Cerebellar cortex (tissue), 1 donor: ENCODE measurements at regions not wholly inside any gene's neighbourhood (a gene's known extent, or its start where the extent isn't known, plus 50 kb on each side); places are given as distances from the start of the nearest gene placed in this dataset.
A peak's percentile ranks its signal among the peaks of the same experiment; 100 is the strongest.

Source experiments
- DNase-seq: peaks from one replicate; pipeline ENCODE4 v3.0.0-alpha.2; 2015; ENCODE audit warnings: low spot score

DNA sequence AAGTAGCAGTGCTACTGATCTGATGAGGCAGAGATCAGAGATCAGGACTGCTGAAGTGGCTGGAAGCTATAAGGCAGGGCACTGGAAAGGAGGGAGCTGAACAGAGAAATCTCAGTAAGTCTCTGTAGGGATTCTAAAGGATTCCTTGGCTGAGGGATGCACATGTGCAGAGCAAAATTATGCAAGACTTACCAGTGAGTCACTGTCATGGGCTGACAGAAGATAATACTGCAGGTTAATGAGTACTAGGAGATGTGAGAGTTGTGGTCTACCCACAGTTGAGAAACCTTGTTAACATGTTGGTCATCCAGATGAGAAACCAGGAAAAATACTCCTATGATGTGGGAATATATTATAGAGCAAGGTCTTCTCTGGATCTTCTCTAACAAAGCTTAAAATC is 378.1 kb downstream of the HAPSTR1 start:
- no peak for DNase-seq

DNA sequence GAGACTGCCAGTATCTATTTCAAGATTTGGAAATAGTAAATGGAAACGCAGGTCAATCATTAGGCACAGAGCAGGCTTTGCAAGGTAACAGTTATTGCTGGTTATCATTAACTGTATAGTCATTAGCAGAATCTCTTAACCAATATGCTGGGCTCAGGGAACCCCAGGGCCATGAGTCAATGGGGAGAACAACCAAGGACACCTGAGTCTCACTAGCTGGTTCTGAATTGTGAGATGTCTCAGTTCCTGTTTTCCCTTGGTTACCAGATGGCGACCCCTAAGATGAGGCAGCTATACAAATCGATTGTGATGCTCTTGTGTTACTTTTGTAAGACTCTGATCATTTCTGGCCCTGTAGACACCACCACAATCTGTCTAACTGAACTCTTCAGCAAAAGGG is 385.3 kb downstream of the HAPSTR1 start:
- no peak for DNase-seq

DNA sequence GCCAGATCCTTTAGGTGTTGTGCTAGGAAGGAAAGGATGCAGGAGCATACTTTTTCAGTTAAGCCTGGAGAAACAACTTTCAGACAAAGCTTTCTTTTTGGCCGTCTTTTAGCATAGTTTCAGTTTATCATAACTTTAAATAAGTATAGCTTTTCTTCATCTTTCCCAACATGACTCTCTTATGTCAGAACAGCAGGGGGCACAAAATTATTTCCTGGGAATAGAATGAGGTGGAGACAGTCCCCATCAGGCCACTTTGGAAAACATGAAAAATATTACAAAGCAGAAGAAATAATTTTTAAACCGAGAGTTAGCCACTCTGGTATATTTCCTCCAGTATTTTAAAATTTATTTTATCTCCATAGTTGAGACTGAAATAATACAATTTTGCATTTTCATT is 387.6 kb downstream of the HAPSTR1 start:
- no peak for DNase-seq

DNA sequence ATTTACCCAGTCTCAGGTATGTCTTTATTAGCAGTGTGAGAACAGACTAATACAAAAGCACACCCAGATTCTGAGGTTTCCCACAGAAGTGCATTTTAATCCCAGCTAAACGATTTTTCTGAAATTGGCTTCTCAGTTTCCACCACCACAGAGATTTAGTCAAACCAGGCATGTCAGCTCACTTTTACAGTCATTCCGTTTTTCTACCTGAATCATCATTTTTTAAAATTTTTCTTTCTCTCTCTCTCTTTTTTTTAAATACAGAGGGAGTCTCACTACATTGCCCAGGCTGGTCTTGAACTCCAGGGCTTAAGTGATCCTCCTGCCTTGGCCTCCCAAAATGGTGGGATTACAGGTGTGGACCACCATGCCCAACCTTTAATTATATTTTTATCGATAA is 389.1 kb downstream of the HAPSTR1 start:
- no peak for DNase-seq

DNA sequence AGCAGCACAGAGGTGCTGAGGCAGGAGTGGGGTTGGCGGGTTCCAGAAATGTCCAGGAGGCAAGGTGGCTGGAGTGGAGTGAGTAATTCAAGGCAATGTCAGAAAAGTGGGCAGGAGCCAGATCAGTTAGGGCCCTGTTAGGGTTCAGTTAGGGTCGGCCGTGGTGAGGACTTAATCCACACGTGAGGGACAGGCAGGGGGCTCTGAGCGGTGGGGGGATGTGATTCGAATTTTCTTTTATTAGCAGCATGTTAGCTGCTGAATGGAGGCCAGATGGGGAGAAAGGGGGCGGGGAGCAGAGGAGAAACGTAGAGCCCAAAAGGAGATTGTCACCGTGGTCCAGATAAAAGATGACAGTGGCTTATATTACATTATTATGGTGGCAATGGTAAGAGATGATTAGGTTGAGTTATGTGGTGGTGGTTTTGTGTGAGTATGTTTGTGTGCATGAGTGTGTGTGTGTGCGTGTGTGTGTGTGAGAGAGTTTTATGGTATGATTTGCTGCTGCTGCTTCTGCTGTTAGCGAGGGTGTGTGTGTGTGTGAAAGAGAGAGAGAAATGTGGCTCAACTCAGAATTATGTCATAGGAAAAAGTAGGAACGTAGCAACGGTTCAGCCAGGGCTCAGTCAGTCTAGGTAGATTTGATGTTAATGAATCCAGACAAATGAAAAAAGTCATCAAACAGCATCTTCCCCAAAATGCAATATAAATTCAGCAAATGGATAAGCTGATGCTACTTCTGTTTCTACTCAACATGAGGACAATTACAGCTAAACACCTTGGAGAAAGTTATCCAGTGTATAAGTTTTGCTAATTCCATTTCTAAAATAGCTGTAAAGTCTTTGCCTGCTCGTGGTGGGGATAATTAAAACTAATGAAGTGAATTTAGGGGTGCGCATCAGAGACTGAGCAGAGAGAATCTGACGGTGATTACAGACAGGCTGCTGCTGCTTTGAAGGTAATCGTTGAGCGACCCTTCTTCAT is 390.6 kb downstream of the HAPSTR1 start:
- no peak for DNase-seq

DNA sequence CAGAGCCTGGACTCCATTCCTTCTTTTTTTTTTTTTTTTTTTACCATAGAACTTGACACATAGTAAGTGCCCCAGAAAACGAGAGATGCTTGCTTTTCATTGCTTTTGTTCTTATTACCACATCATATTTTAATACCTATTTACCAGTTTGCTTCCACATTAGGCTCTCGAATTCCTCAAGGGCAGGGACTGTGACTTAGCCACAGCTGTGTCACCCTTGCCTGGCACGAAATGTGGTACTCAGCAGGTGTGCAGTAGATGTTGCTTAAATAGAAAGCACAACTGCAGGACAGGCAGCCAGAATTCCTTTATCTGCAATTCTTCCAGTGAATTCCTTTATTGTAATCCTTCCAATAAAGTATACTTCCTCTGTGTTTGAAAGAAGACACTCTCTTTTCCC is 393.0 kb downstream of the HAPSTR1 start:
- DNase-seq = no peak

DNA sequence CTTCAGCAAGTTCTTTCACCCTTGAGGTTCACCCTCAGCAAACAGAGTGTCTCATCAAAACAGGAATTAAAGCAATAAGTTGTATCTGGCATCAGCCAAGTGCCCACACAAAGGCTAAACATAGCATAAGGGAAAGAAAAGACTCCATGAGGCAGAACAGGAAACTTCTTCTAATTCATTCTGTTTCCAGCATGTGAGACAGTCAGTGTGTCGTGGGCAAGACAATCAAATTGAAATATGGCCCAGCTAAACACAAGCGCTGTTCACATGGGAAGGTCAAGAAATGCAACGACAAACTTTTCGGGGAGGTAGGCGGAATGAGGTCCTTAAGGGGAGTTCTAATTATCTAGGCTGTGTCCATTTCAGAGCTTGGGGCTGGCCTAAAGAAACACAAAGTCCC is 393.4 kb downstream of the HAPSTR1 start:
- DNase-seq = no peak

DNA sequence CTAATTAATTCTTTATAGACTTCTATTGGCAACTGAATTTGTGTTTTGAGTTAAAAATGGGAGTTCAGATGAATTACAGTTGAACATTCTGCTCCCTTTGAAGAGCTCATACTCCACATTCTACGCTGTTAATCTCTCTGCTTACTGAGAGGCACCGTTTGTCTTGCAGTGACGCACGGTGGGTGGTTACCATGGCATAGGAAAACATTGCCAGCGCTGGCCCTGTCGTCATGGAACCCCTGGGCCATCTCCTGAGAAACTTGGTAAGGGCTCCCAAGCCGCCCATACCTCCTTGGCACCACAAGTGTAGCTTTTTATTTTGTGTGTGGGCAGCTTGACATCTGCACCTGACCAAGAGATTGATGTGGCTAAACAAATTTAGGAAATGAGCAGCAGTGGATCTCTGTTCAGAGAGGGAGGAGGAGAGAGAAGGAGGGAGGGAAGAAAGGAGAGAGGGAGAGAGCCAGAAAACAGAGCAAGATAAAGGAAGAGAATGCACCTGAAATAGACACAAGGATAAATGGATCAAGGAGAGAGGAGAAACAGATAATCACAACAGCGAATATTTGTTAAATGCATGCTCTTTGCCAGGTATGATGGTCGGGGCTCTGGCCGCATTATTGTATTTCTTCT is 398.5 kb downstream of the HAPSTR1 start:
- DNase-seq = no peak

DNA sequence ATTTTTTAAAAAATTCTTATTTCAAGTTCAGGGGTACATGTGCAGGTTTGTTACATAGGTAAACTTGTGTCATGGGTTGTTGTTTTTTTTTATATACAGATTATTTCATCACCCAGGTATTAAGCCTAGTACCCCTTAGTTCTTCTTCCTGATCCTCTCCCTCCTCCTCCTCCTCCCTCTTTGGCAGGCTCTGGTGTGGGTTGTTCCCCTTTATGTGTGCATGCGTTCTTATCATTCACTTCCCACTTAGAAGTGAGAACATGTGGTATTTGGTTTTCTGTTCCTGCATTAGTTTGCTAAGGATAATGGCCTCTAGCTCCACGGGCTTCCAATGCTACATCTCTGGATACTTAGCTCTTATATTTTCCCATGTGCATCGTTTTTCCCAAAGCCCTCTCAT is 404.4 kb downstream of the HAPSTR1 start:
- no peak for DNase-seq

DNA sequence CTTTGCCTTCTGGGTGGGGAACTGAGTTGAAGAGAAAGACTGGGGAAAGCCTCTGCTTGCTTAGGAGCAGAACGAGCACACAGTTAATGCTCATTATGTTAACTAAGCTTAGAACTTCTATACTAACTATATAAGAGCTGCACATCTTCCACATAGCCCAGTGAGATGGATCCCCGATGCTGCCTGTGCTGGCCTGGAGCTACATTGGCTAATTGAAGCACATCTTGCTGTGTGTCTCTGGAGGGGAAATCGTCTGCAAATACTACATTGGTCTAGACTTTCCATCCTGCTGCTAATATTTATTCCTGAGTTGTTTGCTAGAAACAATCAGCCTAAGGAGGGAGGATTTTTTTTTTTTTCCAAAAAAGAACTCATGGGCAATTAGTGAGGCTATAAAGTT is 406.3 kb downstream of the HAPSTR1 start:
- no peak for DNase-seq

DNA sequence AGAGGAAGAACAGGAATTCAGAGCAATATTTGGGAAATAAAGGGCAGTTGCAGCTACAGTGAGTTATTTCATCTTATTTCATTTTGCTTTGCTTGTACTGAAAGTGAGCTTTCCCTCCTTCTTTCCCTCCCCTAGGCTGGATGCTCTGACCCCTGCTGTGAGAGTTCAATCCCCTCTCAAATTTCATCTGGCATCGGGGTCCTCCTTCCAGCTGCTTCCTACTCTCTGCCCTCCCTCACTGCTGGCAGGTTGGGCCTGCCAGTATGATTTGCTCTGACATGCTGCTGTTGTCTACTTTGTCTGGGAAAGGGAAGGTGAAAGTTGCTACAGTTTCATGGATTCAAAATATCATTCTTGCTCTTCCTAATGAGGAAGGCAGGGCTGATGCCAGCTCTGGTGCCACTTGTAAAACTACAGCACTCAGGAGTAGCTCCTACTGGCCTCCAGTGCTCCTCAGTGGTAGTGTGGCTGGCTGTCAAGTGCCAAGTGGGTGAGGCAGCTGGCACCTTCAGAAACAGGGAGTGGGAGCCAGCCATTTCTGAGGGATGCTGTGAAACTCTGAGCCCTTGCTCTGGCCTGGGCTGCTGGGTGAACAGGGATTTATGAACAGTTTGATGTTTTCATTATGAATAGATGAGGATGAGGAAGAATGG is 408.6 kb downstream of the HAPSTR1 start:
- no peak for DNase-seq

DNA sequence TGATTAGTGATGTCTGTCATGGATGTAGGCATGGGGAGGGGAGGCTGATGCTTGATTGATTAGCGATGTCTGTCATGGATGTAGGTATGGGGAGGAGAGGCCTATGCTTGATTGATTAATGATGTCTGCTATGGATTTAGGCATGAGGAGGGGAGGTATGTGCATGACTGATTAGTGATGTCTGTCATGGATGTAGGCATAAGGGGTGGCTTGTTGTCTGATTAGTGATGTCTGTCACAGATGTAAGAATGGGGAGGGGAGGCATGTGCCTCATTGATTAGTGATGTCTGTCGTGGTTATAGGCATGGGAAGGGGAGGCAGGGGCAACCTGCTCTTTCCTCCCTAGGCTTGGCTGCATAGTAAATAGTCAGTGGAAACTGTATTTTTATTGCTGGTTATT is 409.4 kb downstream of the HAPSTR1 start:
- DNase-seq = no peak

DNA sequence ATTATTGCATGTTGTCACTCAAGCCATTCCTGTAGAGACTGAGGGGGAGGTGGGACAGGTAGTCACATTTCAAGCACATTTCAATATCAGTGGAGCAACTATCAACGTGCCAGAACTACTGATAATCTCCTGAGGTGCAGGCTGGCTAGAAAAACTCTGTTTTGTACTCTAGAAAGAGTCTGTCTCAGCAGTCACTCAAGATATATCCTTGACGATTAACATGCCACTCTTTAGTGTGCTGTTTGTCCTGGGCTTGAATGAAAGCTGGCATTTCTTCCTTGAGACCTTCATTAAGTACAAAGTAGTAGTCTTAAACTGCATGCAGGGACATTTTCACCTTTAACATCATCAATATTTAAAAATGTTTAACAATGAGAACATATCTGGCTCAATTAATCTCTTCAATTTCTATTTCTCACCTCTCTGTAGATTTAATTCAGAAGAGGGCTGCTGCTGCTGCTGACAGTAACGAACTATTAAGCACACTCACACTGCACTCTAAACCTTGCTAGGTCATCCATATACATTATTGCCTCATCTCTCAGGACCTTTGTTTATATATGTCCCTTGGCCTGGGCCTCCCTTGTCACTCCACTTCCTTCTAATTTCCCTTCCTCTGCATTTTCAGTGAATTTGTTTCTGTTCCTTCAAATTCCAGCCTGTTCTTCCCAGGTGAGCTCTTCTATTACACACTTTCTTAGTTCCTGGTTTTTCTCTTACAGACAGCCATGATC is 412.0 kb downstream of the HAPSTR1 start:
- DNase-seq = no peak

DNA sequence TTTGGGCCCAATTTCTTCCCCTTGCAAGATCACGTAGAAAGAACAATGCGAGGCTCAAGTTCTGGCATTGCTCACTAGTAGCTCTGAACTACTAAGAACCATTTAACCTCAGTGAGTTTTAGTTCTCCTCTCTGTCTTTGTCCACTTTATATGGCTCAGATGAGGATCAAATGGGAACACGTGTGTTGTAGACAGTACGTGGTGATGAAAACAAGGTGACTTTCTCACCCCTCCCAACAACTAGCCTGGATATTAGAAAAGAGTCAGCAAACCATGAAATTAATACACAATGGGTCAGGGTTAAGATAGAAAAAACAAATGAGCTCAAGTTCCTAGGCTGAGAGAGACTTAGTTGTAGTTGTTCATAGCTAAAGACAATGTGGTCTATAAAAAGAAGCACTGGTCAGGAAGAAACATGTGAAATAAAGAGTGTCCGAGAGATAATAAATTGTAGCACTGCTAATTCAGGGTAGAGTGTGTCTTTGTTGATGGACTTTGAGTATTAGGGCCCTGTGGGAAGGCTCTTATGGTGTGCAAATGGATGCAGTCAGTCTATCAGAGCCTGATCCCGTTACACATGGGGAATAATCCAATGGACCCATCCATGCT is 417.0 kb downstream of the HAPSTR1 start:
- DNase-seq = no peak

DNA sequence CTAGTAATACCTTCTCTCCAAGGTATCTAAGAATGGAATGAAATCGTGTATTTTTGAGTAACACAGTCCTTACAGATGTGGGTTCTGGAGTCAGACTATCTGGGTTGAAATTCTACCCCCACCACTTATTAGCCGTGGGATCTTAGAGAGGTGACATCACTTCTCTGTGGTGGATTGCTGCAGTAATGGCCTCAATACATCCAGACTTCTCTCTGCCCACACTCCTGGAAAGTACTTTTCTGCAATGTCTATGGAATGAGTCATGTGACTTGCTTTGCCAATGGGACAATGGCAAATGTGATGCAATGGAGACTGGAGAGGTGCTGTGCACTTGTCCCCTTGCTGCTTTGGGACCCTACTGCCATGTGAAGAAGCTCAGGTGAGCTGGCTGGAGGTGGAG is 418.2 kb downstream of the HAPSTR1 start:
- no peak for DNase-seq

DNA sequence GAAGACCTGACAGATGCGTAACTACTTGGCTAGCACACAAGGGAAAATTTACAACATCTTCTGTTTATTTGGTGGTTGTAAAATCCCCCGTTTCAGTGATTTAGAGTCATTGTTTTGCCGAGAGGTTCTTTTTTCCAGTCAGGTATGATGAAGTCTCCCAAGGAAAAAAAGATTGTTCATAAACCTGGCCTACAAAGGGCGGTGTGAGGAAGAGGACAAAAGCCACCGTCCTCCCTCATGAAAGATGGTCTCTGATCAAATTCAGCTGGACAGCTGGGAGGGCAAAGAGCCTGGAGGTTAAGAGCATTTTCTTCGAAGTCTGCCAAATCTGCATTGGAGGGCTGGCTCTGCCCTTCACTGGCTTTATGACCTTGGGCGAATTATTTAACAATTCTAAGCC is 419.9 kb downstream of the HAPSTR1 start:
- no peak for DNase-seq

DNA sequence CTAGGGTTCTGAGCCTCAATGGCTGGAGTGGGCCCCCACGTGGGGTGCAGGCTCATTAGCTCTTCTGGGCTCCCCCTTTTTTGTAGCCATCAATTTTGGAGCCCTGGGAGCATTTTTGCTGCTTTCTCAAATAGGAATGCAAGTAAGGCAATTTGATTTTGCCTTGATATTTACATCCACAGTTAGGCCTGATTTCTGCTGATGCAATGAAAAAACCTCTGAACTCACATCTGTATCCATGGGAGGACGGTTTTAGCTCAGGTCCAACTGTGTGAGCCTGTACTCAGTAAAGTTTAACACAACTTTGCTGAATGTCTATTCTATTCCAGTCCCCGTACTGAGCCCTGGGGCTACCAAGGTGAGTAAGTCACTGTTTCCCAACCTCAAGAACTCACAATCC is 425.0 kb downstream of the HAPSTR1 start:
- DNase-seq = no peak

DNA sequence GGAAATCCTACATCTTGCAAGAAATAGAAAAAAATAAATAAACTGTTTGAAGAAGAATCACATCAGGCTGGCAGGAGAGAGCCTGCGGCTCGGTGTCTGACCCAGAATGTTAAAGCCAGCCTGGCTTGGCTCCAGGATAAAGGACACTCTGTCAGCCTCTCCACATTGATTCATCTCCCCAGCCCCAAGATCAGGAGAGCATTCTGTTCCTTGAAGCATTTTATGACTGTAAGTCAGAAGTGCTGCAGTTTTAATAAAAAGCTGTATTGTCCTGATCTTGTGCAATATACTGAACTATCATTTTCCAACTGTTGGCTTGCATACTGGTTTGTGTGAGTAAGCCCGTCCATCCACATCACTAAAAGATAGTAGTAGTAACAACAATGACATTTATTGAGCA is 426.6 kb downstream of the HAPSTR1 start:
- DNase-seq = peak; percentile 7

DNA sequence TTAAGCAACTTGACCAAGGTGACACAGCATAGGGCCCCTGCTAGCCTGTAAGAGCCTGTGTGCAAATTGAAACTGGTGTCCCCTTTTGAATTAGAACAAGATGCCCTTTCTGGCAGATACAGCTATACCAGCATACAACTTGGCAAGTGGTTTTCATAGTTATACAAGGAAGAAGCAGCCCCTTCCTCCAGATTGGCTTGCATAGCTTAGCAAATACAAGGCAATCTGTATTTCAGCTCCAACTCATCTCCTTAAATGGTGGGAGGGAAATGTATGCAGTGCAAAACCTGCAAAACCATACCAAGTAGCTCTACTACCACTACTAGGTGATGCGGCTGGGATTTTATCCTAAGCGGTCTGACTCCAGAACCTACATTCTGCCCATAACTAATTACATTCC is 427.1 kb downstream of the HAPSTR1 start:
- DNase-seq = no peak

DNA sequence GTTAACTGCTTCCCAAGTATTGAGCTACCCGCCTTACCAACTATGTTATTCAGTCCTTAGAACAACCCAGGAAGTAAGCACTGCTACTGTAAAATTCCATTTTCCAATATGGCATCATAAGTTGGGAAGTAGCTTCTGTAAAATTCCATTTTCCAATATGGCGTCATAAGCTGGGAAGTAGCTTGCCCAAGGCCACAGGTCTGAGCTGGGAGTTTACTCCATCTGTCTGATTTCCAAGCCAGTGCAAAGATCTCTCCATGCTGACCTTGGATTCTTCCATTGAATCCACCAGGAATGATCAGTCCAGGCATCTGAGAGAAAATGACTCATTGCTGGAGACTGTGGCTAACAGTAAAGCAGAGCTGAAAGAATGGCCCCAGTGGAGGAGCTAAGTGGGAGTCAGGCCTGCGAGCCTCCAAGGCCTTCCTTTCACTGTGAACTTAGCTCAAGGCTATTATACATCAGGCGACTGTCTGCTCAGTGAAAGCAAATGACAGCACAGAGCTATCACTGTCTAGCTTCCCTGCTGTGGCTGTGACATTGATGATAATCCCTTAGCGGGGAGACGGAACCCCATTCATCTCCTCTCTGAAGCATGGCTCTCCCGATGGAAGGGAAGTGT is 430.4 kb downstream of the HAPSTR1 start:
- DNase-seq = no peak

DNA sequence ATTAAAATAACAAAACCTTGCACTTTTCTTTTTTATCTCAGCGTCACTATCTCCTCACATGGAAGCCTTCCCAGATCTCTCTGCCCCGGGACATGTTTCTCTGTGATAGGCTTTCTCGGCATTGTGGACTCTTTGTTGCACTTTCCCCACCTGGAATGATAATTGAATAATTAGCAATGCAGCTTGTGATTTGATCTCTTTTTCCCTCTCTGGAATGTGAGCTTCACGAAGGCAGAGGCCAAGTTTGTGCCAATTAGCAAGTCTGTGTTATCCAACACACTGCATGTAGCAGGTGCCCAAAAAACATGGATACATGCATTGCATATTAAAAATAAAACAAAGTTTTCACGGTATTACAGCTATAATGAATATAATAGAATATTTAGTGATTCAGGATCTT is 431.2 kb downstream of the HAPSTR1 start:
- DNase-seq = no peak
